ENCODE measurements at regions not wholly inside any gene's neighbourhood (a gene's known extent, or its start where the extent isn't known, plus 50 kb on each side); places are given as distances from the start of the nearest gene placed in this dataset.
"Not testable (repeated sequence)": the region's sequence is repeated elsewhere in the genome, so short reads cannot be mapped to it uniquely, and the experiment has no call there.

GRCh38 chr13:62388515-62388914 lies 972.9 kb upstream of the PCDH20 start:
- no peak overlapping the region for H3K4me3 ChIP-seq (ENCODE audit: low read depth, low read length)
- no peak for TF ChIP-seq CTCF (conservative IDR thresholded peaks at IDR 0.05; ENCODE audit: low read depth, low read length)
- no peak for DNase-seq (ENCODE audit: low read depth)

GRCh38 chr13:62387647-62388046 lies 972.0 kb upstream of the PCDH20 start:
- TF ChIP-seq CTCF (conservative IDR thresholded peaks at IDR 0.05; ENCODE audit: low read depth, low read length) = no peak
- DNase-seq (ENCODE audit: low read depth) = no peak
- no peak overlapping the region for H3K4me3 ChIP-seq (ENCODE audit: low read depth, low read length)

- H3K4me3 ChIP-seq (ENCODE audit: low read depth, low read length); DNase-seq (ENCODE audit: low read depth): not testable (repeated sequence)
Observed at GRCh38 chr13:62379241-62379640, 963.6 kb upstream of the PCDH20 start.

GRCh38 chr13:62377838-62378237 lies 962.2 kb upstream of the PCDH20 start:
- TF ChIP-seq CTCF (conservative IDR thresholded peaks at IDR 0.05; ENCODE audit: low read depth, low read length) = no peak
- H3K4me3 ChIP-seq (ENCODE audit: low read depth, low read length) = no peak overlapping the region
- no peak for DNase-seq (ENCODE audit: low read depth)

- no peak overlapping the region for H3K4me3 ChIP-seq (ENCODE audit: low read depth, low read length)
Observed at GRCh38 chr13:62375653-62376052, 960.0 kb upstream of the PCDH20 start.

GRCh38 chr13:62371737-62372136 lies 956.1 kb upstream of the PCDH20 start:
- DNase-seq (ENCODE audit: low read depth) = no peak
- TF ChIP-seq CTCF (conservative IDR thresholded peaks at IDR 0.05; ENCODE audit: low read depth, low read length) = no peak
- H3K4me3 ChIP-seq (ENCODE audit: low read depth, low read length) = no peak overlapping the region

More at GRCh38 chr13:62375653-62376052, 960.0 kb upstream of the PCDH20 start:
- no peak for TF ChIP-seq CTCF (conservative IDR thresholded peaks at IDR 0.05; ENCODE audit: low read depth, low read length)
- no peak for DNase-seq (ENCODE audit: low read depth)

- DNase-seq (ENCODE audit: low read depth); H3K4me3 ChIP-seq (ENCODE audit: low read depth, low read length): not testable (repeated sequence)
Observed at GRCh38 chr13:62367971-62368370, 952.3 kb upstream of the PCDH20 start.

GRCh38 chr13:62360609-62361008 lies 945.0 kb upstream of the PCDH20 start:
- TF ChIP-seq CTCF (conservative IDR thresholded peaks at IDR 0.05; ENCODE audit: low read depth, low read length) = no peak
- no peak for DNase-seq (ENCODE audit: low read depth)
- no peak overlapping the region for H3K4me3 ChIP-seq (ENCODE audit: low read depth, low read length)
